HG02798 (cell line): ENCODE measurements at regions not wholly inside any gene's neighbourhood (a gene's known extent, or its start where the extent isn't known, plus 50 kb on each side); places are given as distances from the start of the nearest gene placed in this dataset.

Experiments
- ATAC-seq: cut with Tn5 transposase; IDR thresholded peaks from one replicate; pipeline ENCODE4 v1.9.1; 2021; ENCODE audit warnings: mild to moderate bottlenecking; ENCODE audit not compliant: unreplicated experiment, poor library complexity

DNA sequence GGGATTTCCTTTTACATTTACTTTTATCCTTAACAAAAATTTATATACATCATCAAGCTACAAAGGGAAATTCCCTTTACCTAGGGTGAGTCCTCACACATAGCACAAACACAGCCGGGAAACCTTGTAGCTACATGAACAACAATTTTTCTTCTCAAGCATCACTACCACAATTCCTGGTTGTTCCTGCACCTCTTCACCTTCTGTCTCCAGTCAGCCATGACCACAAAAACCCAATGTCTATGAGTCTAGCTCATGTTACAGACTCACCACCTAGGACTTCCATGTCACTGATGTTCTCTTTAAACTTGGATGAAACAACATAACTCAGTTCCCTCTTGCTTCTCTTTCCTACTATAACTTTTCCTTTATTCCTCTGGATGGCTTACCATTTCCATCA is 460.4 kb downstream of the MBD2 start:
- ATAC-seq = no peak

GRCh38 chr18:53757328-53757727 is 467.1 kb downstream of the MBD2 start:
- ATAC-seq = no peak

DNA sequence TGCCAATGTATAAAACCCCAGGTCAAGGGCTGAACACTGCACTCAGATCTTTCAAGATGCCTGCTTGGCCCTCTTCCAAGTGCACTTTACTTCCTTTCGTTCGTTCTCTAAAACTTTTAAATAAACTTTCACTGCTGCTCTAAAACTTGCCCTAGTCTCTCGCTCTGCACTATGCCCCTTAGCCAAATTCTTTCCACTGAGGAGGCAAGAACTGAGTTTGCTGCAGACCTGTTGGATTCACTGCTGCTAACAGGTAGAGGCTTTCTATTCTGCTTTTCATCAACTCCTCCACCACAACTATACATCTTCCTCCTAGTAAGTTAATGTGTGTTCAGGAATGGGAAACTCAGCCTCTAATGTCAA is 467.9 kb downstream of the MBD2 start:
- no peak for ATAC-seq

- ATAC-seq = no peak
Observed at GRCh38 chr18:53755914-53756609, 468.4 kb downstream of the MBD2 start.

GRCh38 chr18:53754154-53754553 is 470.3 kb downstream of the MBD2 start:
- ATAC-seq = no peak

DNA sequence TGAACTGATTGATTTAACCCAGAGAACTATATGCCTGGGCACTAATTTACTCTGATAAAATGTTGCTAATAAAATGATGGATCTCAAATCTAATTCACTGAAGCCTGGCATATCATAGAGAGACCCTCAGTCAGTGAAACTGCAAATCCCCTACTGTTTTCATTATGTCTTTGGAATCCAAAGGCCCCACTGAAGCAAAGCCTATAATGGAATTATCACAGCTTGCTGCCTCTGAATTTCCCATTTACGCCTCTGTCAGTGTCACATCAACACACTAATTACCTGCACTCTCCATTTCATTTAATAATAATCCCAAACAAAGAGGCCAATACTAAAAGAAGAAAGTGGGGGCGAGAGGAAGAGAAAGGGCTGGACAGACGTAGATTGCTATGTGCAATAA is 470.9 kb downstream of the MBD2 start:
- ATAC-seq = no peak

DNA sequence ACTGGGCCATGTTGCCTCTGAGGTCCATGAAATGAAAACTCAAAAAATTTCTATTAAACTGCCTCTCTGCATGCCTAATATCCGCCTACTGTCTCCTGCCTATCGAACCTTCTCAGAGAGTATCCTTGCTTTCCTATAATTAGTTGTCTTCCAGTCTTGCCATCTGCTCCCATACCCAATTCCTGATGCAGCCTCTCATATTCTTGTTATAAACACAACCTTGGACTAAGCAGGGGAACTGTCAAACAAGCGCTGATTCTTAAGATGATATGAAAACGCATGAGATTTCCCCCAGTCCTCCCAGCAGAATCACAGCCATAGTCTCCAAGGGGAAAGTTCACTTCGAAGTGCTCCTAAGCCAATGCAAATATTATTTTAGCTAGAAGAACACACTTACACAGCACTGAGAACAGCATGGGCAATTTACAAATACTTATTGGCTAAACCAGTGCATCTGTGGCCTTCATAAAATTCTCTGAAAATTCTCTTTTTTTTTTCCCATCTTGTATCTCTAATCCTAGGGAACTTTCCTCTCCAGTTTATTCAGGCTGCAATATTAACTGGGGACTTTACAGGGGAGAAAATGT is 471.6 kb downstream of the MBD2 start:
- no peak for ATAC-seq

- ATAC-seq = no peak
Observed at GRCh38 chr18:53749766-53750165, 474.7 kb downstream of the MBD2 start.

- no peak for ATAC-seq
Observed at GRCh38 chr18:53747663-53748160, 476.8 kb downstream of the MBD2 start.

DNA sequence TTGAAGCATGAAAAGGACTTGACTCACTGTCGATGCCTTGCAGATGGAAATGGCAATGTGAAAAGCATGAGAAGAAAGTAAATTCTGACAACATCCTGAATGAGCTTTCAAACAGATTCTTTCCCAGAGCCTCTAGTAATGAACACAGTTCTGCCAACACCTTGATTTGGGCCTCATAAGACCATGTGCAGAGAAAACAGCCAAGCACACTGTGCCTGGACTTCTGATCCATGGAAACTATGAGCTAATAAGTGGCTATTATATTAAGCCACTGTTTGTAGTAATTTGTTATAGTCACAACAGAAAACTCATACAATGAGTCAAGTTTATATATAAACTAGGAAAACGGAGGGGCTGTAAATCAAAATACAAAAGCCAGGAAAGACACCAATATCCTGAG is 477.3 kb downstream of the MBD2 start:
- ATAC-seq = no peak

DNA sequence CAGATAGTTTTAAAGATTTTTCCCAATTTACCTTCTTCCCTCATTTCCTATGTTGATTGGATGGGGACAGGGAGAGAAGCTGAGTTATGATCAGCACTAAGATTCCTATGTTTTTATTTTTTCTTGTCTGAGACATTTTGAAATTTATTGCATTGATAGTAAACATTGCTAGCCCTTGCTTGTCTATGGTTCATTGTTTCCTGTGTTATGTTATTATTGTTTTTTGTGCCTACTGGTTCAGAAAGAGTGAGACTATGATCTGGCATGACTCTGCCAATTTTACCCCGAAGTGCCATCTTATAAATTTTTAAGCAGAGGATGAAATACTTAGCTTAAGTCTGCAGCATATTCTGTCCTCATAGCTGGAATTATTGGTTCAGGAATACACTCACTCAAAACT is 478.5 kb downstream of the MBD2 start:
- no peak for ATAC-seq

GRCh38 chr18:53745224-53745967 is 479.1 kb downstream of the MBD2 start:
- ATAC-seq = no peak

DNA sequence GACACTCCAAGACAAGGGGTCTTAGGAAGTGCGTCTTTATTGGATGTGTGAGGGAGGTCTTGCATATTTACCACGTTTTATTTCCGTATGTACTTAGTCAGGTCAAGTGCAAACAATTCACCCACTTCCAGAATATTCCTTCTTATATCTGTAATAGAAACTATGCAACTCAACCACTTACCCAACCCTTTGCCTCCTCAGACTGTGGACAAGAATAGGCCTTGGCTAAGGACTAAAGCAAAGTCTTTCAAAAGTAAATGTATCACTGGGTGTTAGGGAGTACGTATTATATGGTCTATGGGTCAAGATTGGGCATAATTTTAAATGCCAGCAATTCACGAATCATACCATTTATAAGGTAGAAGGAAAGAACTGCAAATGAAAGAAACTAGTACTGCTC is 484.8 kb downstream of the MBD2 start:
- ATAC-seq = no peak

DNA sequence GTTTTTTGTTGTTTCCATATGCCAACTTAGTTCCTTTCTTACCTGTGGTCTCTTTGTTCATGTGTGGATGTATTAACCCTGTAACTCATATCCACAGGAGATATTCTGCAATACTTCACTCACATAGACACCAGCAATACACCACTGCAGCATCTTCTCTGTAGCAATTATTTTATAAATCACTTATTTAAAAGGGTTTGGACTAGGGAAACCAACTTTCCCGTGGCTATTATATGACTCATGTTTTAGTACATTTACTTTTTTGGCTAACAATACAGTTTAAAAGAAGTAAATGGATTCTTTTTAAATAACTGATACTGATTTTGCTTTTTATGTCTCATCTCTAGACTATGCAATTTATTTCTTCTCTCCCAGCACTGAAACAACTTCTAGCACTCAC is 488.9 kb downstream of the MBD2 start:
- ATAC-seq = no peak

DNA sequence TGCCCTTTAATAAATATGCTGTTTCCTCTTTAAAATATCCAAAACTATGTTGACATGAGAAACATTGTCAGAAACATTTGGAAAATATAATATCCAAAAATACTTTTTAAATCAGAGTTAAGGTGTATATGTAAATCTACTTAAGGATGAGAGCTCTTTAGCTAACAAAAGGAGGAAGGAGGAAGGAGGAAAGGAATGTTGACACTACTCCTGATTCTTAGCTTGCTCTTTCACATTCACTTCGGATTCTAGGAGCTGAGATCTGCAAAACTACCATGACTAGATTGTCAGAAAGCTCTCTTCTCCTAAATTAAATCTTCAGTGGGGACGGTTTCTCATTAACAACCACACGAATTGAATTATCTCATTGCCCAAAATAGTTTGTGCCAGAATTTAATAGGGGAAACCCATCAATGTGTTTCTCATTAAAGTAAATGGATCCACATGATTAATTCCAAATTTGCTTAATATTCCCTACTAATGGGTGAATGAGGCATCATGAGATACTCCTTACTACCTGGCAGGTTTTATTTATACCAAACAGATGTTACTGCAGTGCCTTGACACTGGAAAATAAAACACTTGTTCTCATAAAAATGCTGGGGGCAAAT is 509.1 kb downstream of the MBD2 start:
- ATAC-seq = no peak

DNA sequence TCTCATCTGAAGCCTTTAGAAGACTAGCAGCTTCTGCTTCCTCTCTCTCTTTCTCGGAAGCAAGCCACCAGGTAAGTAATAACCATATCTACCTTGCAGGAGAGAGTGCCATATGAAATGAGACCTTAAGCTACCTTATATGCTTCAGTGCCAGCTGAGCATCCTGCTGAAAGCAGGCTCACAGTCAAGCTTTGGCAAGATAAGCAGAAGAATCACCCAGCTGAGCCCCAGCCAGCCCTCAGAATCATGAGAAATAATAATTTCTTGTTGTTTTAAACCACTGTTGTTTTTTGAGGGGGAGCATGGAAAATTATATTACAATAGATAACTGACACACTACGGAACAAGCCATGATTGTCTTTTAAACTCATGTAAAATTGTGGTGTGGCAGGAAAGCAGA is 514.4 kb downstream of the MBD2 start:
- no peak for ATAC-seq

DNA sequence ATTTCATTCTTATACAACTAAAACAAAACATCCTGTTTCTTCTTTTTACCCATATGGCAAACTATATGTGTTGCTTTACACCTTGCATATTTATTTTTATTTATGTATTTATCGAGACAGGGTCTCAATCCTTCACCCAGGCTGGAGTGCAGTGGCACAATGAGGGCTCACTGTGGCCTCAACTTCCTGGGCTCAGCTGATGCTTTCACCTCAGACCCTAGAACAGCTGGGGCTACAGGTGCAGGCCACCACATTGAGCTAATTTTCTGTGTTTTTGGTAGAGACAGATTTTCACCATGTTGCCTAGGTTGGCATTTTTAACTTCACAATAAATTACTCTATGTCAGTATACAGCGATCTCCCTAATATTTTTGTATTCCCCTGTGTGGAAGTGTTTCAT is 522.0 kb downstream of the MBD2 start:
- ATAC-seq = no peak

- peak; percentile 47 for ATAC-seq
Observed at GRCh38 chr18:53701697-53702096, 522.8 kb downstream of the MBD2 start.

DNA sequence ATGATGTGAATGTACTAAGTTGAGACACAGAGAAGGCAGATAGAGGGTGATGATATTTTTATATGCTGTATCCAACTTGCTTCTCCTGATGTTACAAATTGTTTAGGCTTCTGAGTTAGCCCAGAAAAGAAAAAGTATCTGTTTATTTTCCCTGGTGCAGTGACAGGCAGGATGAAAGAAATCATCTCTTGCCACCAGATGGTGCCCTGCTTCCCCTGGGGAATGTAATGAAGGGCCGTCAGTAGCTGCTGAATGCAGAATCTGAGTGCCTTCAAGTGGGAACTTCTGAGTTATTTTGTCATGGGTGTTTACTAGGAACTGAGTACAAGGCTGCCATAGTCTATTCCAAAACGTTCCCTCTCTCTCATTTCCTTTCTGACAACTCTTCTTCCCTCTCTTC is 525.6 kb downstream of the MBD2 start:
- ATAC-seq = no peak

DNA sequence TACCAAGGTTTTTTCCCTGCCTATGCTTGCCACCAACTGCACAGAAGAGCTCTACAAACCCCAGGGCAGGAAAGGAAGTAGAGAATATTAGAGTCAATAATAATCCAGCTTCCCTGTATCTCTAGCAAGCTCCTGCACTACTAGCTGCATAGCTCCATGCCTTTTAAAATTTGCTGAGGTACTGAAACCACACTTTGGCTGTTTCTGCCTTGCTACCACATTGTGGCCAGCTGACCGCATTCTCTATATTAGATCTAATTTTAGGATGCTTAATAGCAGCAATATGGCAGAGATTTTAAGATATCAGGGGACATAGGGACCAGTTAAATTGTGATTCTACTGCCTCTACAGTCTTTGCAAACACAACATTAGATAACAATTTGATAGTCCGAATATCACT is 534.6 kb downstream of the MBD2 start:
- ATAC-seq = no peak

GRCh38 chr18:53686965-53687364 is 537.5 kb downstream of the MBD2 start:
- ATAC-seq = no peak
